AG08396 (cell line): ENCODE measurements at regions not wholly inside any gene's neighbourhood (a gene's known extent, or its start where the extent isn't known, plus 50 kb on each side); places are given as distances from the start of the nearest gene placed in this dataset.

Experiments
- DNase-seq: peaks from one replicate; pipeline ENCODE4 v3.0.0; 2012; ENCODE audit warnings: low spot score, mixed read lengths

DNA sequence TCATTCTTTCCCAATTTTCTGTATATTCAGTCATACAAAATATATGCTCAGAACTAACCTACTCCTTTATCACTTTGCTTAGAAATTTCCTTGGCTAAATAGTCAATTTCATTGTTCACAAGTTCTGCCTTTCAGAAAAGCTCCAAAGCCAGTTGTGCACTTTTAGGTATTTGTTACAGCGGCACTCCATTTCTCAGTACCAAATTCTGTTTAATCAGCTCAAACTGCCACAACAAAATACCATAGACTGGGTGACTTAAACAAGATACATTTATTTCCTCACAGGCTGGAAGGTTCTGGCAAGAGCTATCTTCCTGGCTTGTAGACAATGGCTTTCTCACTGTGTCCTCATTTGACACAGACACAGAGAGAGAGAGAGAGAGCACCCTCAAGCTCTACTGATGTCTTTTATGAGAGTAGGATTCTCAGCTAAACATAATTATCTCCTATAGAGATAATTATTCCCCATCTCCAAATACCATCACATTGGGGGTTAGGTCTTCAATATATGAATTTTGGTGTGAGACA, 188.8 kb upstream of the FSTL5 start:
- DNase-seq = no peak

DNA sequence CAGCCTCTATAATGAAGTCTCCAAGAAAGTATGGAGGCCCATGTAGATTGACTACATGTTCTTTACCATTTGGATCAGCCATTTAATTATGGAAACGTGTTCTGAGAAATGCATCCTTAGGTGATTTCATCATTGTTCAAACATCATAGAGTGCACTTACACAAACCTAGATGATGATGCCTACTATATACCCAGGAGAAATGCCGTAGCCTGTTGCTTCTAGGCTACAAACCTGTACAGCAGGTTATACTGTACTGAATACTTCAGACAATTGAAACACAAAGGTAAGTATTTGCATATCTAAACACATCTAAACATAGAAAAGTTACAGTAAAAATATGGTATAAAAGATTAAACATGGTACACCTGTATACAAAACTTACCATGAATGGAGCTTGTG, 186.5 kb upstream of the FSTL5 start:
- no peak for DNase-seq

DNA sequence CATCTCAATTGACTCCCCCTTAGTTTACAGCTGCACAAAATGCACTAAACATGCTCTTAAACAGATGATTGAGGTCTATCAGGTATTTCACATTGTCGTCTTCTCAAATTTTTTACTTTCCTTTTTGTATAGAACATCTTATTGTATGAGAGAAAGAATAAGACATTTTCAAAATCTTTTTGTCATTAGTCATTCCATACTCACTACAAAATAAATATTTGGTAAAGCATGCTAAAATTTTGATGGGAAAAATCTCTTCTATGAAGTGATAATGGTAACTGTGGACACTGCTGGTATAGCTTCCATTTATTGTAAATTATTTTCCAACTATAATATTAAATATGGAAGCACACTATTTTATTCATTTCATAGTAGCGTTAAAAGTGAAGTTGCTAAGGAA, 185.6 kb upstream of the FSTL5 start:
- DNase-seq = no peak

DNA sequence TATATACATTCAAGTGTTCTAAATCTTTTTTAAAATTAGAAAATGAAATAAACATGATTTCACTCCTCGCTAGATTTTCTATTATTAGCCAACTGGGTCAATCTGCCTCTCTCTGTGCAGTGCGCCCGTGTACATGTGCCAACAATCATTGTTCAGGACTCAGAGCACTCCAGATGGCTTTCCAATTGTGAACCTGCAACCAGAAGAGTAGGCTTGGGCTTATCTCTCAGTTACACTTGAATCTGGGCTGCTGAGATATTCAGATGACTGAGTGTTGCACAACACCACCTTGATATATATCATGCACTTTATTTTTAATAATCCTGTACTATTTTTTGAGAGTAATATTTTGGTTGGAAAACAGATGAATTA, 184.0 kb upstream of the FSTL5 start:
- DNase-seq = no peak

DNA sequence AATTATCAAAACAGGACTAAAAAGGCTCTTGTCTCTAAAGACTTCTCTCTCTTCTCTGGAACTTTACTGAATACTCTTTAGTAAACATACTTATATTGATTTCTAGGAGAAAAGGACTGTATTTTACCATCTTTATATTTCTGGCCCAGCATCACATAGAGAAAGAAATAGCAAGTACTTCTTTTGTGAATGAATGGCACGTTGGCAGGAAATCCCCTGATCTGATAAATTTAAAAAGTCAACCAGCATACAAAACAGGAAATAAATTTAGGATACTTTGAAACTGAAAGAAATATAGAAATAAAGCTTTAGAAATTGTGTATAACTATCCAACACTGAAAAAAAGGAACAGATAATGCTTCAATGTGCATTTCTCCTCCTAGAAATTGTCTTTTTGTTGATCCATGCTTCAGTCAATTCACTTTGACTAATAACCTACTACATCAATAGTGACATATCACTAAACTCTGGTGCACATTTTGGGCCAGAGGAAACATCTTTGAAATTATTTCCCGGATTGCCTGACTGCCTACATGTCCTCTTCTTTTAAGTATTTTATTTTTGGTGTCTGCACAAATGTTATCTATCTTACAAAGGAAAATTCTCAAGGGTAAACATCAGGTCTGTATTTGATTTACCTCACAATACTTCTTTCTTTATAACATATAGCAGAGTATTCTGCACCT, 183.5 kb upstream of the FSTL5 start:
- no peak for DNase-seq

DNA sequence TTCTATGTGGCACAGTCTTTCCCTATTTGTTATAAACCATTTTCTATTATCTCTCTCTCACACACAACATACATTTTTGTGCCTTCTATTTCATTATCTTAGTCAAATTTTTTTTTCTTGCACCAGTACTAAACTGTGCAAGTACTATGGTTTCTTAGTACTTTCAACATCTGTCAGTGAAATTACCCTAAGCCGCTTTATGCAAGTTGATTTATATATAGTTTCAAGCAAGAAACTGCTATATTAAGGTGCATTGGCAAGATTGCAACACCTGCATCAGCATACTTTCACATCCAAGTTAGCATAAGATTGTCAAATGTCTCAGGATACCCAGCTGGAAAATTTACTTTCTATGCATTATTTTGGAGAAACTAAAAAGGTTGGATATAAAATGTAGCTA, 180.2 kb upstream of the FSTL5 start:
- DNase-seq = no peak

DNA sequence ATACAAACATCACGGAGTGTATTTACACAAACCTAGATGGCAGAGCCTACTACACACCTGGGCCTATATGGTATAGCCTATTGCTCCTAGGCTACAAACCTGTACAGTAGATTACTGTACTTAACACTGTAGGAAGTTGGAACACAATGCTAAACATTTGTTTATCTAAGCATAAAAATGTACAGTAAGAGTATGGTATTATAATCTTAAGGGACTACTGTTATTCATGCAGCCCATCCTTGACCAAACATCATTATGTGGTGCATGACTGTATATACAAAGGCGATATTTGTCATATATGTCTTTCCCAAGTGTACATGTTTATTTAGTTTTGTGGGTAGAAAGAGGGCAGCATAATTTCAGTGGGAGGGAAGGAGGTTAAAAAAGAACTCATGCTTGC, 177.7 kb upstream of the FSTL5 start:
- no peak for DNase-seq

DNA sequence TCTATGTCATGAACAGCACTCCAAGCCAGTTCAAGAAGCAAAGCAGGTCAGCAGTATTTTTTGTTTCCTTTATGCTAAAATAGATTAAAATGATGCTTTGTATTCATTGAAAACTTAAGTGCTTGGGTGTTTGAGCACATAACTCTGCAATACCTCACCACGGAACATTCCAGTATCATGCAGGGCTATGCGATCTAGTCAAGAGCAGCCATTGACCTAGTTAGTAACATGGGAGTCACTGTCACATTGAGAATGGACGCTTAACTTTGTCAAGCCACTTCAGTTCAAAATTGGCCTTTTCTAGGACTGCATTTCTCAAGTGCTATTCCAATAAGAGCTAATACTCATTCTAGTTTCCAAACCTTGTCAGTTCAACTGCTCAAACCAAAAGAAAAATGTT, 160.1 kb upstream of the FSTL5 start:
- no peak for DNase-seq

DNA sequence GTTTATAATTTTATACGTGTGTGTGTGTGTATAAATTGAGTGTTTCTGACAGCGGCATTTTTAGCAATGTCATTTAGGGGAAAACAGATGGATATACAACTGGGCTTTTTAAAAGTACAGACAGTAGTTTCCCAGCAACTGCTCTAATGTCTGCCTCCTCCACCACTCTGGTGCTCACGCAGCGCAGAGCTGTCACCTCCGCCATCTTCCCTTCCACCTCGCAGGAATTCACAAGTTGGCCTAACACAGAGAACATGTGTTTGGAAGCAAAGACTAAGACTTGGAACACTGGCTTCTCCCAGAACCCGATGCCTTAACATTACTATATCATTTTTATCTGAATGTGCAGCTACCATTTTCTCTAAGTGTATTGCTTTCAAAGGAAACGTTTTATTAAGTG, 158.3 kb upstream of the FSTL5 start:
- no peak for DNase-seq

DNA sequence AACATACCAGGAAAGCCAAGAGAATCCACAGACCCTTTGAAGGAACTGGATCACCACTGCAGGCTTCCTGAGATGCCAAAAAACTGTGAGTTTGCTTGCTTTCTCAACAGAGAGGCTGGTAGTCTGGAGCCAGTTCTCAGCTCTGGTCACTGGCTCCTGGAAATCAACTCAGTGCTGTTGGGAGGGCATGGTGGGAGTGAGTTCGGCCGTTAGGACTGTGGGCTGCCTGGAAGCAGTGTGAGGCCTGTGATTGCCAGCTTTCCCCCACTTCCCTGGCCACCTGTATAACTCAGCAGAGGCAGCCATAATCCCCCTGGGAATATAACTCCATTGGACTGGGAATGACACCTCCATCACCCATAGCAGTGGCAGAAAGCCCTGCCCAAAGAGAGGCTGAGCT, 122.0 kb upstream of the FSTL5 start:
- no peak for DNase-seq

DNA sequence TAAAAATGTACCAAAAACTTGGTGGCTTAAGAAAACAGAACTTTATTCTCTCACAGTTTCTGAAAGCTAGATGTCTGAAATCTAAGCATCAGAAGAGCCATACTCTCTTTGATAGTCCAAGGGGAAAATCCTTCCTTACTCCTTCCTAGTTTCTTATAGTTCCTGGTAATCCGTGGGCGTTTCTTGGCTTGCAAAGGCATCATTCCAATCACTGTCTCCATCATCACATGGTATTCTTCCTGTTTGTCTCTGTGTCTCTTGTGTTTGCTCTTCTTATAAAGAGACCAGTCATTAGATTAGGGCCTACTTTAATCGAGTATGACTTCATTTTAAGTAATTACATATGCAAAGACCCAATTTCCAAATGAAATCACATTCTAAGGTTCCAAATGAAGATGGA, 118.9 kb upstream of the FSTL5 start:
- DNase-seq = no peak

DNA sequence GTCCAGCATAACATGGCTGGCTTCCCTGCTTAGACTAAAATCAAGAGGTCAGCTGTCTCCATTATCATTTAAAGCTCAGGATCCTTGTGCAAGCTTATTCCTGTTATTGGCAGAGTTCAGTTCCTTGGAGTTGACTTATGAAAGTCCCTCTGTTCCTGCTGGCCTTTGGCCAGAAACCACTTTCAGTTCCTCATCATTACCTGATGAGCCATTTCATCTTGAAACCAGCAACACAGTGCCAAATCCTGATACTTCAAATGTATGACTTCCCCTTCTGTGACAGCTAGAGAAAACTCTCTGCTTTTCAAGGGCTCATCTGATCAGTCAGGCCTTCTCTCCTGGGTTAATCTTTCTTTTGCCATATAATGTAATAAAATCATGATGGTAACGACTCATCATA, 110.6 kb upstream of the FSTL5 start:
- no peak for DNase-seq

DNA sequence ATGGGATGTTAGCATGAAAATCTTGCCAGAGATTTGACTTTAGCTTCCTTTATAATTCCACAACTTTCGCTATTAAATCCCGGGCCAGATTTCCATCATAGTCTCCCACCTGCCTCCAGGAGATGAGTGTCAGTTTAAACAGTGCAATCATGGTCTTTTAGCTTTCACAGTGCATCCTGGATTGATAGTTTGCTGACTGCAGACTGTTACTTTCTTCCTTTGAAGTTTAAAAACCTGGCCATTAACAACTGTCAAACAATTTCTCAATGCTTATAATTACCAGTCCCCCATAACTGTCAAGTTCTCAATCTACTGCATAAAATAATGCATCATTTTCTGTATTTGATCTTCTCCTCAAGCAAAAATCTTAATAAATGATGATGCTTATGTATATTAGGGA, 108.4 kb upstream of the FSTL5 start:
- DNase-seq = no peak

DNA sequence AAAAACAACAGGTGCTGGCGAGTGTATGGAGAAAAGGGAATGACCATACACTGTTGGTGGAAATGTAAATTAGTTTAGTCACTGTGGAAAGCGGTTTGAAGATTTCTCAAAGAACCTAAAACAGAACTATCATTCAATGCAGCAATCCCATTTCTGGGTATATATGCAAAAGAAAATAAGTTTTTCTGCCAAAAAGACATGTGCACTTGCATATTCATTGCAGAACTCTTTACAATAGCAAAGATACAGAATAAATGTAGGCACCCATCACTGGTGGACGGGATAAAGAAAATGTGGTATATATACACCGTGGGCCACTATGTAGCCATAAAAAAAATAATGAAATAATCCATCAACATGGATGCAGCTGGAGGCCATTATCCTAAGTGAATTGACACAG, 105.1 kb upstream of the FSTL5 start:
- no peak for DNase-seq

DNA sequence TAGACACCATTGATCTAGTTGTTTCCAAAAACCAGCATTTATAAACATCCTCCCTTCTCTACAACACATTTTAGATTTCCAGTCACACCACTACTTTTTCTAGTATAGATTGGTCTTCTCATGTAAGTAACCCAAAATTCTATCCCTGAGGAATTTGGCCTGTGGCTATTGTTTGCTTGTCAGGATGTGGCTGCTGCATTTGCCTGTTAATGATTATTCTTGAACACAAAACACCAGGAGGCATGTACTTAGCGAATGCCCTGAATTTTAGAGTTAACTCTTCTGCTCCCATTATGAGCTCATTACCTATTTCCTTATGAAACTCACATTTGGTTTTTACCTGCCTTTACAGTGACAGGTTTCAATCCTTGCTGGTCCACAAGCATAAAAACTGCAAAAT, 102.0 kb upstream of the FSTL5 start:
- DNase-seq = no peak

DNA sequence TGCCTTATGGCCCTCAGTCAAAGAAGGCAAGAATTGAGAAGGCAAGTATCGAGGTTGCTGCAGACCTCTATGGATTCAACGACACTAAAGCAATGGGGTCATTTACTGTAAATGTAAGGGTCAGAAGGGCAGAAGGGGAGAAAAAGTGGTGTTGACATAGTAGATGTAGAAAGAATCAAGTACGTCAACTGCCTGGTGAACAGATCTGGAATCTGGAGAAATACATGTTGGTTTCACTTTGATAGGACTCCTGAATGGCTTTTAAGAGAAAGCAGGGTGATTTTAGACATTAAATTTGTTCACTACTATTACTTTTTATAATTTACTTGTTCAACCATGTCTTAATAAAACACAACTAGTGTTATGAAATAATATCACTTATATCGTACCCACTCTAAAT, 81.3 kb upstream of the FSTL5 start:
- DNase-seq = no peak

DNA sequence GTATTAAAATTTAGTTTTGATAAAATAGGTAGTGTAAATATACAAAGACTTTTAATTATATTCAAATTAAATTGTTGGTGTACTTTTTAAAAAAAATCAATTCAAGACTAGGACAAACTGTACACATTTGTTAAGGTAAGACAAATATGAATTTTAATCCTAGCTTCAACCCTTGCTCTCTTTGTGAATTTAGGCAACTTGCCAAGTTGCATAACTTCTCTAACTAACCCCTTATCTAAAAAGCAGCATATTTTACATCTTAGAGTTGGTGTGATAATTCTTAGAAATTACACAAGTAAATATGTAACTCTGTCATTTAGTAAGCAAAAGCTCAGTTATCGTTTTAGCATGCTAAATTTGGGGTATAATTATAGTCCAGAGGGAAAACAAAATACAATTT, 78.1 kb upstream of the FSTL5 start:
- no peak for DNase-seq

DNA sequence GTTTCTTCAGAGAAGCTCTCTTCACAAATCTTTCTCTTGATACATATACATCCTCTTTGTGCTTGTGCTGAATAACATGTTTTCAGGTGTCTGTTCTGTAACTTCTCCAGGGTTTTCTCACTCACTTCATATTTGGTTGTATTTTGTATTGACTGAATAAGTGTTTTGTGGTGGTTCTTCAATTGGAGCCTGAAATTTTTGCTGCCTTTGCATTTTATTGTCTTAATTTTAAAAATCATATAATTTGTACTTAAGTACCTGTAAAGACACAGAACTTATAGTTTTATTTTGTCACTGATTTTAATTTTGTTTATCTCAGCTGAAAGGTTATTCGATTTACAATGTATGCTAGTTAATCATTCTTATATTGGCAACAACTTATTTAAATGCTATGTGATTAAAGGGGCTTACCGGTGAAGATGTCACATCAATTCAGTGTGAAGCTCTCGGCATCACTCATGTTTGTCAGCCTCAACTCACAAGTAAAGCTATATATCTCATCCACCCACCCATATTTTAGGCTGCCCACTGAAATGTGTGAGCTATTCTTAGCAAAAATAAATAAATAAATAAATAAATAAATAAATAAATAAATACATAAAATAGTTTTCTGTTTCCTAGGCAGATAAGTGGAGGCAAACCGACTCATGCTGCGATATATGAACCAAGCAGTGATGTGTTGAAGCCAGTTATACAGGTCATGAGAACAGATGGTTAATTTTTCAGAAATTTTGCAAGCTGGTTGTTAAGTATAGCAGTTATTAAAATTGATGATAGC, 76.4 kb upstream of the FSTL5 start:
- DNase-seq = no peak

DNA sequence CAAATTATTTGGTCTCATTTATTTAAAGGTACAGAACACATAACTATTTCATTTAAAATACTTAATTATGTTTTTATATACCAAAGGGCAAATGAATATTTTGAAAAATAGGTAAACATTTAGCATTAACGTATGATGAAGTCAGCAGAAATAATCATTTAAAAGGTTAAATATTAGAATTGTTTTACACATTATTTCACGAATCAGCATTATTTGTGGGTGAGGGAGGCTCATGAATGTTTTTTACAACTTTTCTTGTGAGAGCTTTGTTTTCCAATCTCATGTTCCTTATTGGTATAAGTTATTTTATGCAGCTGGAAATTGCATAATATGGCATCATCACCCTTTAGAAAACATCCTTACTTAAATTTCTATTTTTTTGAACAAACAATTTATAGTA, 73.9 kb upstream of the FSTL5 start:
- no peak for DNase-seq

DNA sequence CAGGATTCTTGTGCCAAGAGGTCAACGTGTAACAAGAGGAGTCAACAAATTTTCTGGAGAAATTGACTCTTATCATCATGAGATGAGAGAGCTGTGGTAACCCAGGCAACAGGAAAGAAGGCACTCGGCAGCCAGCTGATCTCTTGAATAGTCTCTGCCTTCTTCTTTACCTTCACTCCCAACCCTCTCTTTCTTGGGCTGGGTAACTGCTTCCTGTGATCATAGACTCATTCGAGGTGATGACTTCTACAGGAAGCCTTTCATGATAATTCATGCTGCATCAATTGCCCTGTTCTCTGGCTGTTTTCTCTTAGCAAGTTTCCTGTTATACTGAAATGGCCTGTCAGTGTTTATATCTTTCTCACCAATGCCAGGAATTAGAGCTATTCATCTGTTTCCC, 70.8 kb upstream of the FSTL5 start:
- no peak for DNase-seq

DNA sequence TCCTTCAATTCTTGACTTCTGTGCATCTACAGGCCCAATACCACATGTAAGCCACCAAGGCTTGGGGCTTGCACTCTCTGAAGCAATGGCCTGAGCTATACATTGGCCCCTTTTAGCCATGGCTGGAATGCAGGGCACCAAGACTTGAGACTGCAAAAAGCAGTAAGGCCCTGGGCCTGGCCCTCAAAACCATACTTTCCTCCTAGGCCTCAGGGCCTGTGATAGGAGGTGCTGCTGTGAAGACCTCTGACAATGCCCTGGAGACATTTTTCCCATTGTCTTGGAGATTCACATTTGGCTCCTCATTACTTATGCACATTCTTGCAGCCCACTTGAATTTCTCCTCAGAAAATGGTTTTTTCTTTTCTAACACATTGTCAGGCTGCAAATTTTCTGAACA, 68.5 kb upstream of the FSTL5 start:
- DNase-seq = no peak

DNA sequence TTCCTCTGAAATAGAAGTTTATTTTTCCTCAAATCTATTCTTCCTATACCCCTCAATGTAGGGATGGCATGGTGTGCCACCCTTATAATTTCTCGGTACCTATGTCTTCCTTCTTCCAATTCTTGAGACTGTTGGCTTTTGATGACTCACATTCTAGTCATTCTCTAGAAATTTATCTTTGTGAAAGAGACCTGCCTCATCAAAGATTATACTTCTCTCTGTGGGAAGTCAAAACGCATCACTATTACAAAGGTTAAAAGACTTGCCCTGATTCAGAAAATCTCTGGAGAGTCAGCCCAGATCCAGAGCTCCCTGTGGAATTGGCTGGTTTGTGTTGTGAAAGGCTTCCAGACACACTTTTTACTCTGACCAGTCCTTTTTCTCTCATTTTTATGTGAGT, 65.9 kb upstream of the FSTL5 start:
- no peak for DNase-seq

DNA sequence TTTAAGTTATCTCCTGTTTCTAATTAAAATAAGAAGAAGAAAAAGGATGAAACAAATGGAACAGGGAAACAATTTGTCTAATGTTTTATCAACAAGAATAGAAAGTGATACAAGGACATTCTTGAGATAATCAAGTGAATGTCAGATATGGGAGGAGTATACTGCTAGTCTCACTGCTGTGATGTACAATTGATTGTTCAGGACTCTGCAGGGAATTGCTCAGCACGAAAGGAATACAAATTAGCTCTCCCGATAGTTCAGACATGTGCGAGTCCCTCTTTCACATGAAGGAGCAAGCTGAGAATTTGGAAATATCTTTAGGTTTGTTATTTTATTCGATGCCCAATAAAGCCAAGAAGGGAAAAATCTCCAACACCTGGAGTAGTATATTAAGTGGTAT, 57.3 kb upstream of the FSTL5 start:
- DNase-seq = no peak
